ENCODE measurements at regions not wholly inside any gene's neighbourhood (a gene's known extent, or its start where the extent isn't known, plus 50 kb on each side); places are given as distances from the start of the nearest gene placed in this dataset.

- no peak for DNase-seq (ENCODE audit: extremely low read depth, low read depth)
- TF ChIP-seq CTCF (IDR thresholded peaks at IDR 0.05; ENCODE audit: low read depth, low read length): no peak
These were observed 153.4 kb downstream of the NDUFA10 start for GRCh38 chr2:239871481-239872435.

GRCh38 chr2:239870863-239871262, 154.3 kb downstream of the NDUFA10 start:
- TF ChIP-seq CTCF (IDR thresholded peaks at IDR 0.05; ENCODE audit: low read depth, low read length): no peak
- DNase-seq (ENCODE audit: extremely low read depth, low read depth): no peak

GRCh38 chr2:239870276-239870675, 154.9 kb downstream of the NDUFA10 start:
- TF ChIP-seq CTCF (IDR thresholded peaks at IDR 0.05; ENCODE audit: low read depth, low read length): no peak
- no peak for DNase-seq (ENCODE audit: extremely low read depth, low read depth)

- TF ChIP-seq CTCF (IDR thresholded peaks at IDR 0.05; ENCODE audit: low read depth, low read length): no peak
- DNase-seq (ENCODE audit: extremely low read depth, low read depth): no peak
These were observed 155.6 kb downstream of the NDUFA10 start for GRCh38 chr2:239869272-239870155.

- TF ChIP-seq CTCF (IDR thresholded peaks at IDR 0.05; ENCODE audit: low read depth, low read length): no peak
These were observed 156.5 kb downstream of the NDUFA10 start for GRCh38 chr2:239868556-239869181.

GRCh38 chr2:239866778-239867177, 158.4 kb downstream of the NDUFA10 start:
- no peak for DNase-seq (ENCODE audit: extremely low read depth, low read depth)
- TF ChIP-seq CTCF (IDR thresholded peaks at IDR 0.05; ENCODE audit: low read depth, low read length): no peak

More at GRCh38 chr2:239868556-239869181, 156.5 kb downstream of the NDUFA10 start:
- DNase-seq (ENCODE audit: extremely low read depth, low read depth): no peak
